ENCODE measurements at regions not wholly inside any gene's neighbourhood (a gene's known extent, or its start where the extent isn't known, plus 50 kb on each side); places are given as distances from the start of the nearest gene placed in this dataset.

GRCh38 chr11:33455867-33456463, 198.8 kb downstream of the HIPK3 start:
- Histone ChIP-seq H4K8ac (ENCODE audit: low read depth, low read length) (no peak overlapping the region), H2BK15ac (replicated peaks; ENCODE audit: low read depth) (no peak overlapping the region), H3K27ac (ENCODE audit: low read depth, low read length) (no peak overlapping the region), H2BK120ac (ENCODE audit: low read depth, low read length) (no peak overlapping the region), H2AK5ac (ENCODE audit: low read length) (no peak overlapping the region), H3K79me2 (ENCODE audit: control insufficient read depth, insufficient read depth, low read length) (no peaks in the 10 kb centered on the region), H3K56ac (ENCODE audit: low read length) (no peak overlapping the region), H3K4me2 (ENCODE audit: low read length) (no peak overlapping the region), H3K79me1 (ENCODE audit: low read length) (no peaks in the 10 kb centered on the region), H3K27me3 (ENCODE audit: insufficient read depth, low read length, poor library complexity) (no peaks in the 10 kb centered on the region), H3K4me3 (ENCODE audit: low read length) (no peak overlapping the region), H3K23ac (ENCODE audit: low read length) (no peak overlapping the region), H3K18ac (ENCODE audit: low read length) (no peak overlapping the region), H3K36me3 (ENCODE audit: control insufficient read depth, insufficient read depth, low read length) (no peaks in the 10 kb centered on the region), H3K4me1 (ENCODE audit: control insufficient read depth, low read depth, low read length) (no peaks in the 10 kb centered on the region), H3K9ac (ENCODE audit: low read length) (no peak overlapping the region), H2BK5ac (ENCODE audit: low read length) (no peak overlapping the region), H3K4ac (ENCODE audit: low read depth, low read length) (no peak overlapping the region), H4K5ac (ENCODE audit: low read length) (no peak overlapping the region)
- no CpG with 5 or more reads among the region's 4 CpGs for WGBS (ENCODE audit: extremely low coverage, insufficient coverage, low lambda C conversion rate)
- no peak for DNase-seq

GRCh38 chr11:33454264-33454663, 197.1 kb downstream of the HIPK3 start:
- Histone ChIP-seq H3K36me3 (ENCODE audit: control insufficient read depth, insufficient read depth, low read length) (no peaks in the 10 kb centered on the region), H3K9ac (ENCODE audit: low read length) (no peak overlapping the region), H3K4me3 (ENCODE audit: low read length) (no peak overlapping the region), H4K8ac (ENCODE audit: low read depth, low read length) (no peak overlapping the region), H3K27me3 (ENCODE audit: insufficient read depth, low read length, poor library complexity) (no peaks in the 10 kb centered on the region), H3K4me2 (ENCODE audit: low read length) (no peak overlapping the region), H2BK15ac (replicated peaks; ENCODE audit: low read depth) (no peak overlapping the region), H4K5ac (ENCODE audit: low read length) (no peak overlapping the region), H3K27ac (ENCODE audit: low read depth, low read length) (no peak overlapping the region), H3K18ac (ENCODE audit: low read length) (no peak overlapping the region), H3K79me1 (ENCODE audit: low read length) (no peaks in the 10 kb centered on the region), H2BK5ac (ENCODE audit: low read length) (no peak overlapping the region), H3K4ac (ENCODE audit: low read depth, low read length) (no peak overlapping the region), H3K56ac (ENCODE audit: low read length) (no peak overlapping the region), H2BK120ac (ENCODE audit: low read depth, low read length) (no peak overlapping the region), H2AK5ac (ENCODE audit: low read length) (no peak overlapping the region), H3K79me2 (ENCODE audit: control insufficient read depth, insufficient read depth, low read length) (no peaks in the 10 kb centered on the region), H3K4me1 (ENCODE audit: control insufficient read depth, low read depth, low read length) (no peaks in the 10 kb centered on the region), H3K23ac (ENCODE audit: low read length) (no peak overlapping the region)
- WGBS (ENCODE audit: extremely low coverage, insufficient coverage, low lambda C conversion rate) = 40% methylated on average over 1 of the region's 1 CpG
- DNase-seq = no peak

- no peak for DNase-seq
- no peak overlapping the region for H3K27ac ChIP-seq (ENCODE audit: low read depth, low read length)
These were observed 195.8 kb downstream of the HIPK3 start for GRCh38 chr11:33452836-33453624.

GRCh38 chr11:33451364-33451763, 194.2 kb downstream of the HIPK3 start:
- WGBS (ENCODE audit: extremely low coverage, insufficient coverage, low lambda C conversion rate) = no CpG with 5 or more reads among the region's 2 CpGs

More at GRCh38 chr11:33452836-33453624, 195.8 kb downstream of the HIPK3 start:
- no peaks in the 10 kb centered on the region for H3K27me3 ChIP-seq (ENCODE audit: insufficient read depth, low read length, poor library complexity)
- no peak overlapping the region for H2BK5ac ChIP-seq (ENCODE audit: low read length)
- no peak overlapping the region for H3K9ac ChIP-seq (ENCODE audit: low read length)
- no peak overlapping the region for H4K8ac ChIP-seq (ENCODE audit: low read depth, low read length)
- no peak overlapping the region for H3K4me3 ChIP-seq (ENCODE audit: low read length)
- no peak overlapping the region for H3K18ac ChIP-seq (ENCODE audit: low read length)
- no peak overlapping the region for H3K56ac ChIP-seq (ENCODE audit: low read length)
- no peak overlapping the region for H2AK5ac ChIP-seq (ENCODE audit: low read length)
- H3K36me3 ChIP-seq (ENCODE audit: control insufficient read depth, insufficient read depth, low read length) = no peaks in the 10 kb centered on the region
- H3K4me1 ChIP-seq (ENCODE audit: control insufficient read depth, low read depth, low read length) = no peaks in the 10 kb centered on the region
- H3K23ac ChIP-seq (ENCODE audit: low read length) = no peak overlapping the region
- H3K4ac ChIP-seq (ENCODE audit: low read depth, low read length) = no peak overlapping the region
- no peak overlapping the region for H2BK120ac ChIP-seq (ENCODE audit: low read depth, low read length)
- H3K79me2 ChIP-seq (ENCODE audit: control insufficient read depth, insufficient read depth, low read length) = no peaks in the 10 kb centered on the region
- WGBS (ENCODE audit: extremely low coverage, insufficient coverage, low lambda C conversion rate) = no CpG with 5 or more reads among the region's 3 CpGs
- no peak overlapping the region for H2BK15ac ChIP-seq (replicated peaks; ENCODE audit: low read depth)
- no peak overlapping the region for H3K4me2 ChIP-seq (ENCODE audit: low read length)
- H3K79me1 ChIP-seq (ENCODE audit: low read length) = no peaks in the 10 kb centered on the region
- no peak overlapping the region for H4K5ac ChIP-seq (ENCODE audit: low read length)

GRCh38 chr11:33449798-33450197, 192.6 kb downstream of the HIPK3 start:
- DNase-seq = no peak

More at GRCh38 chr11:33451364-33451763, 194.2 kb downstream of the HIPK3 start:
- H3K27ac ChIP-seq (ENCODE audit: low read depth, low read length) = no peak overlapping the region
- no peak overlapping the region for H3K4me2 ChIP-seq (ENCODE audit: low read length)
- H3K4ac ChIP-seq (ENCODE audit: low read depth, low read length) = no peak overlapping the region
- no peak overlapping the region for H3K9ac ChIP-seq (ENCODE audit: low read length)
- H4K8ac ChIP-seq (ENCODE audit: low read depth, low read length) = no peak overlapping the region
- no peak overlapping the region for H2BK120ac ChIP-seq (ENCODE audit: low read depth, low read length)
- H3K18ac ChIP-seq (ENCODE audit: low read length) = no peak overlapping the region
- H3K36me3 ChIP-seq (ENCODE audit: control insufficient read depth, insufficient read depth, low read length) = no peaks in the 10 kb centered on the region
- no peaks in the 10 kb centered on the region for H3K4me1 ChIP-seq (ENCODE audit: control insufficient read depth, low read depth, low read length)
- H3K79me2 ChIP-seq (ENCODE audit: control insufficient read depth, insufficient read depth, low read length) = no peaks in the 10 kb centered on the region
- no peak overlapping the region for H2BK15ac ChIP-seq (replicated peaks; ENCODE audit: low read depth)
- no peak overlapping the region for H3K4me3 ChIP-seq (ENCODE audit: low read length)
- H3K79me1 ChIP-seq (ENCODE audit: low read length) = no peaks in the 10 kb centered on the region
- H3K23ac ChIP-seq (ENCODE audit: low read length) = no peak overlapping the region
- H3K27me3 ChIP-seq (ENCODE audit: insufficient read depth, low read length, poor library complexity) = no peaks in the 10 kb centered on the region
- H2BK5ac ChIP-seq (ENCODE audit: low read length) = no peak overlapping the region
- H2AK5ac ChIP-seq (ENCODE audit: low read length) = no peak overlapping the region
- no peak for DNase-seq
- H4K5ac ChIP-seq (ENCODE audit: low read length) = no peak overlapping the region
- H3K56ac ChIP-seq (ENCODE audit: low read length) = no peak overlapping the region

More at GRCh38 chr11:33449798-33450197, 192.6 kb downstream of the HIPK3 start:
- Histone ChIP-seq H2AK5ac (ENCODE audit: low read length) (no peak overlapping the region), H4K8ac (ENCODE audit: low read depth, low read length) (no peak overlapping the region), H3K9ac (ENCODE audit: low read length) (no peak overlapping the region), H4K5ac (ENCODE audit: low read length) (no peak overlapping the region), H3K27ac (ENCODE audit: low read depth, low read length) (no peak overlapping the region), H2BK15ac (replicated peaks; ENCODE audit: low read depth) (no peak overlapping the region), H3K36me3 (ENCODE audit: control insufficient read depth, insufficient read depth, low read length) (no peaks in the 10 kb centered on the region), H3K18ac (ENCODE audit: low read length) (no peak overlapping the region), H3K4ac (ENCODE audit: low read depth, low read length) (no peak overlapping the region), H2BK120ac (ENCODE audit: low read depth, low read length) (no peak overlapping the region), H3K4me2 (ENCODE audit: low read length) (no peak overlapping the region), H3K4me1 (ENCODE audit: control insufficient read depth, low read depth, low read length) (no peaks in the 10 kb centered on the region), H2BK5ac (ENCODE audit: low read length) (no peak overlapping the region), H3K56ac (ENCODE audit: low read length) (no peak overlapping the region), H3K79me2 (ENCODE audit: control insufficient read depth, insufficient read depth, low read length) (no peaks in the 10 kb centered on the region), H3K27me3 (ENCODE audit: insufficient read depth, low read length, poor library complexity) (no peaks in the 10 kb centered on the region), H3K4me3 (ENCODE audit: low read length) (no peak overlapping the region), H3K79me1 (ENCODE audit: low read length) (no peaks in the 10 kb centered on the region), H3K23ac (ENCODE audit: low read length) (no peak overlapping the region)
- WGBS (ENCODE audit: extremely low coverage, insufficient coverage, low lambda C conversion rate) = no CpG with 5 or more reads among the region's 3 CpGs
